Mammary epithelial cell (primary cell): ENCODE measurements at regions not wholly inside any gene's neighbourhood (a gene's known extent, or its start where the extent isn't known, plus 50 kb on each side); places are given as distances from the start of the nearest gene placed in this dataset.

Experiments used
- EZH2 ChIP-seq: IDR thresholded peaks from 2 replicates; pipeline ENCODE4 v1.6.1; 2012; ENCODE audit warnings: low read length, inconsistent platforms, borderline replicate concordance
- TF ChIP-seq, protein P1 (sequence below), 2 donors: IDR thresholded peaks in 1 of 2; conservative IDR thresholded peaks in 1 of 2; 2 replicates each; pipeline ENCODE4 v1.5.1; 2011 to 2012; ENCODE audit warnings: inconsistent platforms in 2 of 2, low read length in 2 of 2, mild to moderate bottlenecking in 2 of 2, control low read depth in 1 of 2, low read depth in 1 of 2; ENCODE audit not compliant: insufficient read depth in 1 of 2; ENCODE audit errors: extremely low read depth in 1 of 2

DNA sequence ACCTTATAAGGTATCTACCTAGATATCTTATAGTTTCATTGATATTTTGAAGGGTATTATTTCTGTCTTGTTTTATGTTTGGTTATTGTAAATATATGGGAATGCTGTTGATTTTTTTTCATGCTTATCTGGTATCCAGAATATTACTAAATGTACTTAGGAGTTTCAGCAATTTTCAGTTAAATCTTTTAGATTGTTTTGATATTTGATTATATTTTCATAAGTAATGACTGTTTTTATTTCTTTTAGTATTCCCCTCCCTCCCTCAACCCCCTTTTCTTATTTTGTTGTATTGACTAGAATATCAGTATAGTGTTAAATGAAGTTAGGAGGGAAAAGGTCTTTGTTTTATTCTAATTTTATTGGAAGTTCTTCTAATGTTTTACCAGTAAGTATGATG lies 344.4 kb upstream of the PROX1 start:
- TF ChIP-seq, protein P1, sequence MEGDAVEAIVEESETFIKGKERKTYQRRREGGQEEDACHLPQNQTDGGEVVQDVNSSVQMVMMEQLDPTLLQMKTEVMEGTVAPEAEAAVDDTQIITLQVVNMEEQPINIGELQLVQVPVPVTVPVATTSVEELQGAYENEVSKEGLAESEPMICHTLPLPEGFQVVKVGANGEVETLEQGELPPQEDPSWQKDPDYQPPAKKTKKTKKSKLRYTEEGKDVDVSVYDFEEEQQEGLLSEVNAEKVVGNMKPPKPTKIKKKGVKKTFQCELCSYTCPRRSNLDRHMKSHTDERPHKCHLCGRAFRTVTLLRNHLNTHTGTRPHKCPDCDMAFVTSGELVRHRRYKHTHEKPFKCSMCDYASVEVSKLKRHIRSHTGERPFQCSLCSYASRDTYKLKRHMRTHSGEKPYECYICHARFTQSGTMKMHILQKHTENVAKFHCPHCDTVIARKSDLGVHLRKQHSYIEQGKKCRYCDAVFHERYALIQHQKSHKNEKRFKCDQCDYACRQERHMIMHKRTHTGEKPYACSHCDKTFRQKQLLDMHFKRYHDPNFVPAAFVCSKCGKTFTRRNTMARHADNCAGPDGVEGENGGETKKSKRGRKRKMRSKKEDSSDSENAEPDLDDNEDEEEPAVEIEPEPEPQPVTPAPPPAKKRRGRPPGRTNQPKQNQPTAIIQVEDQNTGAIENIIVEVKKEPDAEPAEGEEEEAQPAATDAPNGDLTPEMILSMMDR (conservative IDR thresholded peaks at IDR 0.05 in 1 of 2, IDR thresholded peaks at IDR 0.05 in 1 of 2; ENCODE audit: extremely low read depth in 1 of 2, insufficient read depth in 1 of 2, low read depth in 1 of 2, low read length in 2 of 2), result no peak
- TF ChIP-seq EZH2, result no peak
